Esophagus muscularis mucosa (tissue), 4 donors: ENCODE measurements at regions not wholly inside any gene's neighbourhood (a gene's known extent, or its start where the extent isn't known, plus 50 kb on each side); places are given as distances from the start of the nearest gene placed in this dataset.

Experiments
- EP300 ChIP-seq: sonication (generic); formaldehyde crosslinking; IDR thresholded peaks from one replicate; pipeline ENCODE4 v1.6.1; 2017; ENCODE audit warnings: antibody characterized with exemption
- POLR2AphosphoS5 ChIP-seq, 2 donors: sonication (generic); formaldehyde crosslinking; IDR thresholded peaks; one replicate each; pipeline ENCODE4 v1.6.1; 2017; ENCODE audit warnings: antibody characterized with exemption in 2 of 2
- TF ChIP-seq, protein P1 (sequence below), 3 experiments: fragments of 200-600 bp in 2 of 3; fragments of 450-650 bp in 1 of 3; sonication (generic) in 2 of 3; IDR thresholded peaks; one replicate each; pipeline ENCODE4 v1.5.1; 2017 to 2019; ENCODE audit warnings: antibody characterized with exemption in 3 of 3, mild to moderate bottlenecking in 2 of 3, moderate library complexity in 1 of 3

DNA sequence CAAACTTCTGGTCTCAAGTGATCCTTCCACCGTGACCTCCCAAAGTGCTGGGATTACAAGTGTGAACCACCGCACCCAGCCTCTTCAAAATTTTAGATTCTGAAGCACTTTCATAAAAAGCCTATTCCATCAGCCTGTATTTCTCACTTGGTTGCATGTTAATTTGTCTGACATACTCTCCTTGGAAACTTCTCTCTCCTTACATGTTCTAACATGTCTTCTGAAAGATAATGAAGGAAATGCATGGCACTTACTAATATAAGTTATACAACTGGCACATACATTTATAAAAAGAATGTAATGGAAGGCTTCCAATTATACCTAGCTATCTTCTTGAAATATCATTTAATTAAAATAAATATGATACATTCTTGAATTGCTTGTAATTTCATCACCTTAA lies 597.5 kb downstream of the TBC1D32 start:
- TF ChIP-seq, protein P1, sequence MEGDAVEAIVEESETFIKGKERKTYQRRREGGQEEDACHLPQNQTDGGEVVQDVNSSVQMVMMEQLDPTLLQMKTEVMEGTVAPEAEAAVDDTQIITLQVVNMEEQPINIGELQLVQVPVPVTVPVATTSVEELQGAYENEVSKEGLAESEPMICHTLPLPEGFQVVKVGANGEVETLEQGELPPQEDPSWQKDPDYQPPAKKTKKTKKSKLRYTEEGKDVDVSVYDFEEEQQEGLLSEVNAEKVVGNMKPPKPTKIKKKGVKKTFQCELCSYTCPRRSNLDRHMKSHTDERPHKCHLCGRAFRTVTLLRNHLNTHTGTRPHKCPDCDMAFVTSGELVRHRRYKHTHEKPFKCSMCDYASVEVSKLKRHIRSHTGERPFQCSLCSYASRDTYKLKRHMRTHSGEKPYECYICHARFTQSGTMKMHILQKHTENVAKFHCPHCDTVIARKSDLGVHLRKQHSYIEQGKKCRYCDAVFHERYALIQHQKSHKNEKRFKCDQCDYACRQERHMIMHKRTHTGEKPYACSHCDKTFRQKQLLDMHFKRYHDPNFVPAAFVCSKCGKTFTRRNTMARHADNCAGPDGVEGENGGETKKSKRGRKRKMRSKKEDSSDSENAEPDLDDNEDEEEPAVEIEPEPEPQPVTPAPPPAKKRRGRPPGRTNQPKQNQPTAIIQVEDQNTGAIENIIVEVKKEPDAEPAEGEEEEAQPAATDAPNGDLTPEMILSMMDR (IDR thresholded peaks at IDR 0.05) = no peak
- no peak for TF ChIP-seq POLR2AphosphoS5 (IDR thresholded peaks at IDR 0.05)
- no peak for TF ChIP-seq EP300
